IPS-NIHi7 (cell line): ENCODE measurements at regions not wholly inside any gene's neighbourhood (a gene's known extent, or its start where the extent isn't known, plus 50 kb on each side); places are given as distances from the start of the nearest gene placed in this dataset.

Source experiments
- DNase-seq: peaks from one replicate; pipeline ENCODE4 v3.0.0; 2012; ENCODE audit warnings: mixed read lengths; ENCODE audit errors: extremely low spot score

- DNase-seq = no peak
Measured at GRCh38 chr4:20302336-20302735, 50.6 kb downstream of the SLIT2 start.

DNA sequence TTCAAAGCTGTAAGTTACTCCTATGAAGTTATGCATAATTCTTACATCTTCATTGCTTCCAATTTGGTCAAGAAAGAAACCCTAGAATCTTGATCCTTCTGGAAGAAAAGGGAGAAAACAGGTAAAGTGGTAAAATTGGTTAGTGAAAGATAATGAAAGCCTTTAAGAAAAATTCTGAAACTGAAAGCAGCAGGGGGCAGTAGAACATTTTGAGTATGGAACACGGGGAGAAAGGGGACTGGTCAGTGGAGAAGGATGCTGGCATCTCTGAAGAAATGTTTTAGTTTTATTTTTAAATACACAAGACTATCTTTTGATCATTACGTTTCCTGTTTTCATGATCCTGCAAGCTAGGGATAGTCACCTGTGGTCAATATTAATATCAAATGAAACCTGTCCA, 54.3 kb downstream of the SLIT2 start:
- no peak for DNase-seq

DNA sequence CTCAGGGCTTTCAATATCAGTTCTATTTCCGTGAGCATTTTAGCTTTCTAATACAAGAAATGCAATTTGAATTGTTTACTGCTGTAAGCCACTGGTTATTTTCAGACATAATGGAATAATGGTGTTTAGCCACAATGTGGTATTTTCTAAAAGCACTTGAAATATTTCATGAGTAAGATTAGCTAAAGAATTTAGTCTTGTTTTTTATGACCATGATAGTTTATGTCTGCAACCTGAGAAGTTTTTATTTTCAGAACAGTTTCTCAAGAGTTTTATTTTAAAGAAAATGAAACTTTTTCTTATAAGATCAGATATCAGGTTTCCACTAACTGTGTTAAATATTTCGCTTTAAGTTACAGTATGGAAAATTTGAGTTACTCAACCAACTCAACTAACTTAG, 60.2 kb downstream of the SLIT2 start:
- no peak for DNase-seq

GRCh38 chr4:20313237-20314030, 61.7 kb downstream of the SLIT2 start:
- peak; percentile 68 for DNase-seq

DNA sequence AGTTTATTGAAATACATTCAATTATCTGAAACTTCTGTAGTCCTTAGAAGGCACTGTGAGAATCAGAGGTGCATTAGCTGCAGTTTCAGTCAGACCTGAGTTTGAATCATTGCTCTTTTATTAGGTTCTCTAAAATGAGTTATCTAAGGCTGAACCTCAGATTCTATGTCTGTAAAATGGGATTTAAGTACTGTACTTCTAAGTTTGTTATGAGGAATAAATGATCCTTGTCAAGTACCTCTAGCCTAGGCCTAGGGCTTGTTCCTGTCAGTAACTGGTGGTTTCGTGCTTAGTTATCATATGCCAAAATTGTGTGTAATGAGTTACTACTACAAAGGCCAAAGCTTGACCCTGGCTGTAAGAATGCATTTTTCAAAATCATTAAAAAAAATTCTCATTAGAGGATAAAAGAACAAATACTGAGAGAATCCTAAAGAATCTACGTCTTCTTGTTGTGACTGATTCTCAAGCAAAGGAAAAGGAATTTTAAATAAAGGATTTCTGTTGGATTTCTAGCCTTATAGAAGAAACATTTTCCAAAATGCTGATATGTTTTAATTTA, 65.8 kb downstream of the SLIT2 start:
- no peak for DNase-seq

DNA sequence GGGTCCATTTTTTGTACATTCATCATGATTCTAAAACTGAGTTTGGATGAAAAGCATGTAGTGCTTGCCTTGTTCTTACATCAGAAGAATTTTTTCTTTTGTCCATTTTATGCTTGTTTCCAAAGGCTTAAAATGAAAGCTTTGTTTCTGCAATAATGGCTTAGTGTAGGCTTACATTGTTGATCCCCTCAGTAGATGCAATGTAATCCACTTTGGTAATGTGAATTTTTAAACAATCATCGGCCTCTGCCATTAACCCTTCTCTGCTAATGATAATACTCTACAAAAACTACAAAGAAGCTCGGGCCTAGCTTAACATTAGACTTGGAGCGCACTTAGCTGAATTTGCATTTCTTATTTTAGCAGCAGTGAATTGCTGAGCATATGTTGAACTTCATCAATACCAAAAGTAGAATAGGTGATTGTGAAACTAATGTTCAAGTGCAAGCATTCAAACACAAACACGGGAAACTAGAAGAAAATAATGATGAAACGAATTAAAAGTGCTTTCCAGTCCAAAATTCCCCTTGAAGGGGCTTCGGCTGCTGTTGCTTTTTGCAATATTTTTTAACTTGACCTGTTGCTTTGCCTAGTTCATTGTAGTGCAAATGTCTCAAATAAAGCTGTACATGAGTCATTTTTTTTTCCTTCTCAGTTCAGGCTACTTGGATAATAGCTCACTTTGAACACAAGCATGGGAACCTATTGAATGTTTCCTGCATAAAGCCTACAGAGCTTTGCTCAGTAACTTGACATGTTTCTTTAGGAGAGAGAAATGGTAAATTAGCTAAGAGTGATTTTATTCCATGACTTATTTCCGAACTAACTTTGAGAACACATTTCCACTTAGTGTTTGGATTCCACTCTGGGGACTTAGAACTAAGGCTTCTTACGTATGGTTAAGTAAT, 66.5 kb downstream of the SLIT2 start:
- DNase-seq = no peak

DNA sequence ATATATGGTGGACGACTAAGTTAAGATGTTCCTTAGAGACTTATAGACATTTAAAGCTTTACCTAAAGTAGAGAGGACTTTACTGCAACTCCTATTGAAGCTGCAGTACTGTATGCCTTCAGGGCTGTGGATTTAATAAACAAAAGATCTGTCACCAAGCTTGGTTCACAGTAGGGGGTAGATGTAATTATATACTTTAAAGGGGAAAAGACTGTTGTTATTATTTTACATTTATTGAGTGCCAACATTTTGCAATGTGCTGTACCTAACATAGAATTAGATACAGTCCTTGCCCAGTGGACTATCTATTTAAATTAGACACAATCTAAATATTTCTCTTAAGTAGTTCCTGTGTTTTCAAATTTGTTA, 67.2 kb downstream of the SLIT2 start:
- DNase-seq = no peak

GRCh38 chr4:20319825-20320612, 68.3 kb downstream of the SLIT2 start:
- no peak for DNase-seq

- peak; percentile 21 for DNase-seq
Measured at GRCh38 chr4:20323991-20324390, 72.3 kb downstream of the SLIT2 start.

DNA sequence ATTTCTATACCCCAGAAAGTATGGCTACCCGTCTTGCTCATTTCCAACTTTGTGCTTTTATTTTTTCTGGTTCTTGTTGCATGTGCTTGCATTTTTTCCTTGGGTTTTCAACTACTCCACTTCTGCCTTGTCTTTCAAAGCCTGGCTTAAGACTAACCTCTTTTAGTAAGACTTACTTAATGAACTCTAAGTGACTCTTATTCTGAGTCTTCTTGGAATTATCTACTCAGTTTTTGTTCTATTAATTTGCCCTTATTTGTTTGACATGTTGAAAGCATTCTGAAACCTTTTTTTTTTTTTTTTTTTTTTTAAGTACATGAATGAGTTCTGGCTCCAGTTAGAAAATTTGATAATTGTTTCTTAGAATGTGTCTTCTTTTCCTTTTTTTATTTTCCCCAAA, 74.8 kb downstream of the SLIT2 start:
- no peak for DNase-seq

DNA sequence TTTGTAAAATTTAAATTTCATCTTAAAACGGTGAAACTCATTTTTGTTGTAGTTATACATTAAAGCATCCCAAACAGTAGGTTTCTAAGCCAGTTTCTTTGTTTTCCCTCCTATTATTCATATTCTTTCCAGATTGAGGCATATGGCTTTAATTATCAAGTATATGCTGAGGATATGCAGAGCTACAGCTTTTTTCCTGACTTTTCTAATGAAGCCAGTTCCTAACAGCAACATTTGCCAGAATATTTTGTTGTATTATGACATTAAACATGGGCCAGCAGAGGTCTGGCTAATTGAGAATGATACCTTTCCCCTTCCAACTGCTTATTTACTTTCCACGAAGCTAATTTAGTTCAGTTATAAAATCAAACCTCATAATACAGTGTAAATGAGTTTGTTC, 75.3 kb downstream of the SLIT2 start:
- no peak for DNase-seq

GRCh38 chr4:20327808-20328207, 76.1 kb downstream of the SLIT2 start:
- DNase-seq = no peak

DNA sequence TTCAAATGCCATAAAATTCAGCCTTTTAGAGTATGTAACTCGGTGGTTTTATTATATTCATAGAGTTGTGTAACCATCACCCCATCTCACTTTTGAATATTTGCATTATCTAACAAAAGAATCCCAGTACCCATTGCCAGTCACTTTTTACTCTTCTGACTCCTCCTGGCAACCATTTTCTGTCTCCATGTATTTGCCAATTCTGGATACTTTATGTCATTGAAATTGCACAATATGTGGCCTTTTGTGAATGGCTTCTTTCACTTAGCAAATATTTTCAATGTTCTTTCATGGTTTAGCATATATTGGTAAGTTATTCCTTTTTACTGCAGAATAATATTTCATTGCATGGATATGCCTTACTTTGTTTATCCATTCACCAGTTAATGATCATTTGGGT, 79.9 kb downstream of the SLIT2 start:
- no peak for DNase-seq

DNA sequence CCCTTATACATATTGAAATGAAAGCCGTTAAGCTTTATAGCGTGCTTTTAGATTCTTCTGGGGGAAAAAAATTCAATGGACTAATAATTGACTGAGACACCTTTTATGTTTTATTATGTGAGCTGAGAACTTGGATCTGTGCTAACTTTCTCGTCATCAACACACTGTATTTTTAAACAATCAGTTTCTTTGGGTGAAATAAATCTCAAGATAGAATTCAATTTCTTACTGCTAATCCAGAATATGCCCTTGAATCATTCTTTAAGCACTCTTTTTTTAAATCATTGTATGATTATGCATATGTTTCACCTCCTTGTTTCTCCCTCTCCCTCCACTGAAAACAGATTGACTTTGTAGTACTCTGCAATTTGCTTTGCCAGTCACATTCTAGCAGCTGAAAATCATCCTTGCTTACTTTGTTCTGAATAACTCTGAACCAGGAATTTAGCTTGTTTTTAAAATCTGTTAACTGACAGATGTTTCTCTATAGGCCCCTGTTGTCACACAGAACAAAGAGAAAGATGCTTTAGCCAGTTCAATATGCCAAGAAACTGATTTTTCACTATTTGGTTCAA, 81.5 kb downstream of the SLIT2 start:
- no peak for DNase-seq

- no peak for DNase-seq
Measured at GRCh38 chr4:20337261-20337664, 85.6 kb downstream of the SLIT2 start.

- DNase-seq = no peak
Measured at GRCh38 chr4:20338841-20339240, 87.1 kb downstream of the SLIT2 start.

DNA sequence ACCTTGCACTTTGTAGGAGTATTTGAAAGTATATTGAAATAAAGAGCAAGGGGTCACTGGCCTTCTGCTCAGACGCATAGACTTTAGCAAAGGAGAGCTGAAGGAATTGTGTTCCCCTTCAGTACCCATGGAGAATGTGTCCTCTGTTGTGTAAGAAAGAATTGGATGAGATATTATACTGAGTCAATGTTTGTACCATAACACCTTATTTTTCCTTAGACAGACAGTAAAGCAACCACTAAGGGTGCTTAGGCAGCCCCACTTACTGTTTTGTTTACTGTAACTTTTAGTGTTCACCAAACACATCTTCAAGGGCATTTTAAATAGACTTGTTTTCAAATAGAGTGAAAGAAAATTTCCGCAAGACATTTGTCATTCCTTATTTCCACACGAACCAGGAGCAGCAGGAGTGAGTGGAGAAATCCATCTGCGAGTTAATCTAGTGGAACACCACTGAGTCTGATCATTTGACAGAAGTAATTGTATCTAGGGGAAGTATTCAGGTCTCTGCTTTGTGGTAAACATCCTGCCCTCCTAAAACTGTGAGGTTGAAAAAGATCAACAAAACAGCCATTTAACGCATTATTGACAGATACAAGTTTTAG, 89.5 kb downstream of the SLIT2 start:
- DNase-seq = no peak

DNA sequence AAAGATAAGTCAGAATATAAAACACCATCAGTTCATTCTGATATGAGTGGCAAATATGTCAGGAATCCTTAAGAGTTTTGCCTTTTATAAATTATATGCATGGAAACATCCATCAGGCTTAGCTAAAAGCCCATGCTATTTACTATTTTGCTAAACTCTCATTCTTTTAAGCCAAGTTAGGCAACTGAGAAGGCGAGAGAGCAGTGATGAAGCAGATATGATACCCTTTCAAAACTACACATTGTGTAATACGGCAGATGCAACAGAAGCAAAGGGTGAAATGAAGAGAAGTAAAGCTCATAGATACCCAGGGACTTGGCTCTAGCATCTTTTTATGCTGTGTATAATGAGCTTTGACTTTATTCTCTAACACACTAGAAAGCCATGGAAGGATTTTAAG, 95.8 kb downstream of the SLIT2 start:
- DNase-seq = no peak

DNA sequence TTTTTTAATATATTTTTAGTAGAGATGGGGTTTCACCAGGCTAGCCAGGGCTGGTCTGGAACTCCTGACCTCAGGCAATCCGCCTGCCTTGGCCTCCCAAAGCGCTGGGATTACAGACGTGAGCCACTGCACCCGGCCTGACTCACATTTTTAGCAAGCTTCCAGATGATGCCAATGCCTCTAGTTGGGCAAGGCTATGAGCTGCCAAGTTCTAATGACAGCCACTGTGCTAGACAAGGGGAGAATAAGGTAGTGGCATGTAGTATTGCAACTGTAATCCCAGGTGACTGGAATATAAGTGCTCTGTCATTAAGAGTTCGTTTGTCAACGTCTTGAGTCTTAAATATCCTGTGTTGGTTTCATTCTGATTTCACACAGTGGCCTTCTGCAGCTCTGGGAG, 96.7 kb downstream of the SLIT2 start:
- DNase-seq = no peak

DNA sequence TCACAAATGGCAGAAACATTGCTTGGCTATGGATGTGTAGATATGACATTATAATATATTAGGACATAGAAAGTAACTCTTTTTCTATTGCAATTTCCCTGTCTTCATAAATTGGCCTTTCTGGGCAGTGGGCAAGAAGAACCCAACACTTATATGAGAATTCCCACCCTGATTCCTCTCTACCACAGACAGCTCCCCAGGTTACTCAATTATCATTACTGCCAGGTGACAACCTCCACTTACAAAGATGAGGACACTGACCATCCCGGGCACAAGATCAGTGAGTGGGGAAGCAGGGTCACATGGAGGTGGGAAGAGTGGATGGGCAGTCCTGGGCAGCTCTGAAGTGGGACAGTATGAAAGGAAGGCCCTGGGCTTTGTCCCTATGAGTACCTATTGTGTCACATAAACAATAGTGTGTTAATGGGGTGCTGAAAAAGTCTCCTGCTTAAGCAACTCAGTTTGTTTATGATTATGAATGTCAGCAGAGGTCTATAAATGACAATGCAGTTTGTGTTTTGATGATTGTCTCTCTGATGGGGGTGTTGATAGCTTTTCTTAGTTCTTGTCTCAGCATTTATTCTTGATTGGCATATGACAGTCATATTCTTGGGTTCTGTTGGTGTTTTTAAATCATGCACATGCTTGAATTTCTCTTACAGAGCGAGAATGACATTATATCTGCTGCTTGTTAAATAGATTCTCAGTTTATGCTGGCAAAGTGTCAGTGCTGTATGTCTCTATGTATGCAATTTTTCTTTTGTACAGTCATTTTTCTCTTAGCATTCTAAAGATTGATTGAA, 99.9 kb downstream of the SLIT2 start:
- DNase-seq = no peak

DNA sequence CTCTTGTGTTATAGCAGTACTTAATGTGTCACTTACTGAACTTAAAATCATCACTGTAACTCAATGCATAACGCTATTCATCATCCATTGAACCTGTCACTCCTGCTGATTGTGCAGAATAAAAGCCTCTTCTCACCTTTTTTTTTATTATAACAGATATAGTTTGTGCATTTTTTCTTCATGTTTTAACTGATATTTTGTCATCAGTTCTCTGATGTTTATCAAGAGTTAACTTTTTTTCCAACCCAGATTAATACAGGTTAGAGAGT, 100.4 kb downstream of the SLIT2 start:
- DNase-seq = no peak
